Muscle of leg (tissue), 3 donors: ENCODE measurements at regions not wholly inside any gene's neighbourhood (a gene's known extent, or its start where the extent isn't known, plus 50 kb on each side); places are given as distances from the start of the nearest gene placed in this dataset.

ENCODE experiments used
- DNase-seq: peaks from one replicate; pipeline ENCODE4 v3.0.0; 2013
- H3K27ac ChIP-seq: one replicate; pipeline ENCODE4 v1.5.1; 2013; ENCODE audit warnings: mild to moderate bottlenecking, low read length, control low read depth
- H3K27me3 ChIP-seq: one replicate; pipeline ENCODE4 v1.6.1; 2013; ENCODE audit warnings: low read length; ENCODE audit not compliant: control insufficient read depth, insufficient read depth
- H3K36me3 ChIP-seq: one replicate; pipeline ENCODE4 v1.6.1; 2013; ENCODE audit warnings: low read length; ENCODE audit not compliant: control insufficient read depth, insufficient read depth
- H3K4me1 ChIP-seq: one replicate; pipeline ENCODE4 v1.6.1; 2013; ENCODE audit warnings: low read length; ENCODE audit not compliant: control insufficient read depth, insufficient read depth
- H3K4me3 ChIP-seq: one replicate; pipeline ENCODE4 v1.5.1; 2013; ENCODE audit warnings: low read length, control low read depth
- H3K9me3 ChIP-seq: replicated peaks from 2 replicates; pipeline ENCODE4 v1.6.1; 2013; ENCODE audit warnings: low read depth, low read length; ENCODE audit not compliant: control insufficient read depth
- WGBS: methylation state at CpG from one replicate; pipeline ENCODE4 v1.1.5; 2013; ENCODE audit warnings: missing lambda C conversion rate; ENCODE audit not compliant: insufficient coverage; 5-methylcytosine and 5-hydroxymethylcytosine counted together

- Histone ChIP-seq H3K27me3 (no peaks in the 10 kb centered on the region), H3K4me1 (no peaks in the 10 kb centered on the region), H3K36me3 (no peaks in the 10 kb centered on the region), H3K4me3 (no peak overlapping the region), H3K27ac (no peak overlapping the region), H3K9me3 (no peaks in the 10 kb centered on the region)
- no peak for DNase-seq
- WGBS, result no CpG with 5 or more reads among the region's 3 CpGs
These were observed 108.2 kb upstream of the ERBB4 start for GRCh38 chr2:212646698-212647366.

GRCh38 chr2:212644195-212644837 lies 105.7 kb upstream of the ERBB4 start:
- Histone ChIP-seq H3K36me3 (no peaks in the 10 kb centered on the region), H3K27ac (no peak overlapping the region), H3K4me1 (no peaks in the 10 kb centered on the region), H3K4me3 (no peak overlapping the region), H3K27me3 (no peaks in the 10 kb centered on the region), H3K9me3 (no peaks in the 10 kb centered on the region)
- WGBS, result 80% methylated on average over 2 of the region's 3 CpGs
- DNase-seq, result no peak

- WGBS, result no CpG with 5 or more reads among the region's 1 CpG
- DNase-seq, result no peak
- no peaks in the 10 kb centered on the region for H3K27me3 ChIP-seq
- no peak overlapping the region for H3K27ac ChIP-seq
- no peaks in the 10 kb centered on the region for H3K36me3 ChIP-seq
- H3K9me3 ChIP-seq, result no peaks in the 10 kb centered on the region
- H3K4me3 ChIP-seq, result no peak overlapping the region
- no peaks in the 10 kb centered on the region for H3K4me1 ChIP-seq
These were observed 101.8 kb upstream of the ERBB4 start for GRCh38 chr2:212640428-212640827.

- Histone ChIP-seq H3K9me3 (no peaks in the 10 kb centered on the region), H3K4me1 (no peaks in the 10 kb centered on the region), H3K4me3 (no peak overlapping the region), H3K36me3 (no peaks in the 10 kb centered on the region), H3K27me3 (no peaks in the 10 kb centered on the region), H3K27ac (no peak overlapping the region)
- no peak for DNase-seq
- WGBS, result no CpG with 5 or more reads among the region's 2 CpGs
These were observed 100.1 kb upstream of the ERBB4 start for GRCh38 chr2:212638694-212639093.

GRCh38 chr2:212628586-212628985 lies 90.0 kb upstream of the ERBB4 start:
- H3K9me3 ChIP-seq, result no peaks in the 10 kb centered on the region
- no peaks in the 10 kb centered on the region for H3K36me3 ChIP-seq
- WGBS, result no CpG with 5 or more reads among the region's 1 CpG
- no peaks in the 10 kb centered on the region for H3K27me3 ChIP-seq
- no peak for DNase-seq
- H3K4me1 ChIP-seq, result no peaks in the 10 kb centered on the region
- no peak overlapping the region for H3K27ac ChIP-seq
- no peak overlapping the region for H3K4me3 ChIP-seq

GRCh38 chr2:212626371-212626918 lies 87.8 kb upstream of the ERBB4 start:
- DNase-seq, result no peak
- Histone ChIP-seq H3K36me3 (no peaks in the 10 kb centered on the region), H3K4me3 (no peak overlapping the region), H3K27ac (no peak overlapping the region), H3K9me3 (no peaks in the 10 kb centered on the region), H3K27me3 (no peaks in the 10 kb centered on the region), H3K4me1 (no peaks in the 10 kb centered on the region)
- WGBS, result no CpG with 5 or more reads among the region's 5 CpGs

- H3K9me3 ChIP-seq, result no peaks in the 10 kb centered on the region
- H3K27ac ChIP-seq, result no peak overlapping the region
- no peak for DNase-seq
- no peak overlapping the region for H3K4me3 ChIP-seq
- no peaks in the 10 kb centered on the region for H3K27me3 ChIP-seq
- no peaks in the 10 kb centered on the region for H3K36me3 ChIP-seq
- no peaks in the 10 kb centered on the region for H3K4me1 ChIP-seq
- WGBS, result no CpG with 5 or more reads among the region's 1 CpG
These were observed 81.4 kb upstream of the ERBB4 start for GRCh38 chr2:212619954-212620353.

GRCh38 chr2:212618636-212619035 lies 80.0 kb upstream of the ERBB4 start:
- Histone ChIP-seq H3K4me3 (no peak overlapping the region), H3K27ac (no peak overlapping the region), H3K36me3 (no peaks in the 10 kb centered on the region), H3K9me3 (no peaks in the 10 kb centered on the region), H3K27me3 (no peaks in the 10 kb centered on the region), H3K4me1 (no peaks in the 10 kb centered on the region)
- 100% methylated on average over 1 of the region's 2 CpGs for WGBS
- DNase-seq, result no peak

GRCh38 chr2:212610872-212611425 lies 72.3 kb upstream of the ERBB4 start:
- no peak for DNase-seq
- Histone ChIP-seq H3K9me3 (no peaks in the 10 kb centered on the region), H3K4me1 (no peaks in the 10 kb centered on the region), H3K27me3 (no peaks in the 10 kb centered on the region), H3K4me3 (no peak overlapping the region), H3K27ac (no peak overlapping the region), H3K36me3 (no peaks in the 10 kb centered on the region)
- WGBS, result 33% methylated on average over 1 of the region's 3 CpGs

GRCh38 chr2:212609479-212609878 lies 70.9 kb upstream of the ERBB4 start:
- Histone ChIP-seq H3K9me3 (no peaks in the 10 kb centered on the region), H3K27ac (no peak overlapping the region), H3K4me1 (no peaks in the 10 kb centered on the region), H3K4me3 (no peak overlapping the region), H3K36me3 (no peaks in the 10 kb centered on the region), H3K27me3 (no peaks in the 10 kb centered on the region)
- no CpG with 5 or more reads among the region's 3 CpGs for WGBS
- no peak for DNase-seq
